Cardiac fibroblast (primary cell): ENCODE measurements at regions not wholly inside any gene's neighbourhood (a gene's known extent, or its start where the extent isn't known, plus 50 kb on each side); places are given as distances from the start of the nearest gene placed in this dataset.
"Not testable (repeated sequence)": the region's sequence is repeated elsewhere in the genome, so short reads cannot be mapped to it uniquely, and the experiment has no call there.

Experiments used
- DNase-seq, 2 donors: peaks; one replicate each; pipeline versions ENCODE4 v3.0.0 to v3.0.0-alpha.2; 2010; ENCODE audit warnings: low read depth in 2 of 2
- H3K4me3 ChIP-seq, 2 donors: replicated peaks in 1 of 2; 1 replicate in 1 of 2; 2 replicates in 1 of 2; pipeline ENCODE4 v1.5.1; 2011; ENCODE audit warnings: low read depth in 2 of 2, low read length in 2 of 2, mild to moderate bottlenecking in 2 of 2, moderate library complexity in 1 of 2
- TF ChIP-seq, protein P1 (sequence below): IDR thresholded peaks from one replicate; pipeline ENCODE4 v1.5.1; 2011; ENCODE audit warnings: low read depth, mild to moderate bottlenecking, low read length, inconsistent platforms

DNA sequence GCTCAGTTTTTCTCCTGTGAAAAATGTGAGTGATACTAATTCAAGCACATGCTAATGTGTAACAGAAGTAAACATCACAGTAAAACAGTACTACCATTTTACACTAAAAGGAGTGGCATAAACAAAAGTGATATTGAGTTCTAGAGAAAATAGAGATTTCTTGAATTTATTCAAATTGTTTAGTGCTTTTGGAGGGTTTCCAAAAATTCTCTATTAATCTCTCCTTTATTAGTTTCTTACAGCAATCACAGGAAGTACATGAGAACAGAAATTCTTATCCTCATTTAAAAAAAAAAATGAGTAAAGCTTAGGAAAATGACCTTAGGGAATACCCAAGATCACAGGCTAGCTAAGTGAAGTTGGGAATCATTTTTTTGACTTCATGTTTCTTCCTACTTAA lies 459.7 kb upstream of the GALNTL6 start:
- no peak overlapping the region for H3K4me3 ChIP-seq
- DNase-seq: no peak
- TF ChIP-seq, protein P1, sequence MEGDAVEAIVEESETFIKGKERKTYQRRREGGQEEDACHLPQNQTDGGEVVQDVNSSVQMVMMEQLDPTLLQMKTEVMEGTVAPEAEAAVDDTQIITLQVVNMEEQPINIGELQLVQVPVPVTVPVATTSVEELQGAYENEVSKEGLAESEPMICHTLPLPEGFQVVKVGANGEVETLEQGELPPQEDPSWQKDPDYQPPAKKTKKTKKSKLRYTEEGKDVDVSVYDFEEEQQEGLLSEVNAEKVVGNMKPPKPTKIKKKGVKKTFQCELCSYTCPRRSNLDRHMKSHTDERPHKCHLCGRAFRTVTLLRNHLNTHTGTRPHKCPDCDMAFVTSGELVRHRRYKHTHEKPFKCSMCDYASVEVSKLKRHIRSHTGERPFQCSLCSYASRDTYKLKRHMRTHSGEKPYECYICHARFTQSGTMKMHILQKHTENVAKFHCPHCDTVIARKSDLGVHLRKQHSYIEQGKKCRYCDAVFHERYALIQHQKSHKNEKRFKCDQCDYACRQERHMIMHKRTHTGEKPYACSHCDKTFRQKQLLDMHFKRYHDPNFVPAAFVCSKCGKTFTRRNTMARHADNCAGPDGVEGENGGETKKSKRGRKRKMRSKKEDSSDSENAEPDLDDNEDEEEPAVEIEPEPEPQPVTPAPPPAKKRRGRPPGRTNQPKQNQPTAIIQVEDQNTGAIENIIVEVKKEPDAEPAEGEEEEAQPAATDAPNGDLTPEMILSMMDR: no peak

DNA sequence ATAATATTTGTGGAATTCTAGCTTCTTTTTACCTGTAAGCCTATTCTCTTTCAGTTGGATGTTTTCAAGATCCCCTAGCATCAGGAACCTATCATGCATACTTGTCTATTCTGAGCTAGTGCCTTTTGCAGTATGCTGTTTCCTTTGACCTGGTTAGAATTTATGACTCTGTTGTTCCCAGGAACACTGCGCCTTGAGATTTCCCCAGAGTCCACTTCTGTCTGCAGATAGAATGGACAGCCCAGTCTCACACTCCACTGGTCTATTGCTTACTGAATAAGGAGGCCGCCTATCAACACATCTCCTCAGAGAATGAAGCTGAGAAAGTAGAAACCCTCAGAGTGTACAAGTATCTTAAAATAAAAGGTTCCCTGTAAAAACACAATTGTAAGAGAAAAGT lies 465.1 kb upstream of the GALNTL6 start:
- TF ChIP-seq, protein P1: no peak
- no peak for DNase-seq
- no peak overlapping the region for H3K4me3 ChIP-seq

DNA sequence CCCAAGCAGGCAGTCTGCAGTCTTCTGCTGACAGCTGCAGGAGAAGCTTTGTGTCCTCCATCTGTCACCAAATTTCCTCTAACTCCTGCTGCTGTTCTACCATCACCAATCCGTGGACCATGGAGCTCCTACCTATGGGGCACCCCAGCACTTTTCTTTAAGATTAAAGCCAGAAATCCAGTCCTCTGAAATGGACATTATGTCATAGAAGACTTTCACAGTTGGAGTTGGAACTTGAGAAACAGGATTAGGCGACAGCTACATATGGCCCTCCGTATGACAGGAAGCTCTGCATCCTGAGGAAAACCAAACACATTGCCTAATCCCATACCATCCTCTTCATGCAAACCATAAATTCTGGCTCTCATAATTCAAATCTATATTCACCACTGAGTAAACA lies 470.6 kb upstream of the GALNTL6 start:
- TF ChIP-seq, protein P1: no peak
- no peak for DNase-seq
- no peak overlapping the region for H3K4me3 ChIP-seq

DNA sequence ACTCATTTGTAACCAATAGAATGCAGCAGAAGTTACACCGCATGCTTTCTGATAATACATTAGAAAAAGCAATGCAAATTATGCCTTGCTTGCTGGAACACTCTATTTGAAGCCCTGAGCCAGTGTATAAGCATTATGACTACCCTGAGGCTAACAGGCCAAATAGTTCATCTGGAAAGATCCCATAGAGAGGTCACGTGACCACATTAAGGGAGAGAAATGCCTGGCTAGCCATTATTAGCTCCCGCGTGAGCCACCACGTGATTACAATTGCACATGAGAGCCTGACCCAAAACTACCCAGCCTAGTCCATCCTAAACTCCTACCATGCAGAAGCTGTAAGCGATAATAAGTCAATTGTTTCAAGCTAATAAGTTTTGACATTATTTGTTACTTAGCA lies 472.9 kb upstream of the GALNTL6 start:
- H3K4me3 ChIP-seq: no peak overlapping the region
- no peak for DNase-seq
- TF ChIP-seq, protein P1: no peak

DNA sequence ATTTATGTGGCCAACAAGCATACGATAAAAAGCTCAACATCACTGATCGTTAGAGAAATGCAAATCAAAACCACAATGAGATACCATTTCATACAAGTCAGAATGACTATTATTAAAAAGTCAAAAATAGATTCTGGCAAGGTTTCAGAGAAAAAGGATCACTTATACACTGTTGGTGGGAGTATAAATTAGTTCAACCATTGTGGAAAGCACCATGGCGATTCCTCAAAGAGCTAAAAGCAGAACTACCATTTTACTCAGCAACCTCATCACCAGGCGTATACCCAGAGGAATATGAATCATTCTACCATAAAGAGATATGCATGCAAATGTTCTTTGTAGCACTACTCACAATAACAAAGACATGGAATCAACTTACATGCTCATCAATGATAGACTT lies 478.7 kb upstream of the GALNTL6 start:
- TF ChIP-seq, protein P1: no peak
- no peak for DNase-seq

DNA sequence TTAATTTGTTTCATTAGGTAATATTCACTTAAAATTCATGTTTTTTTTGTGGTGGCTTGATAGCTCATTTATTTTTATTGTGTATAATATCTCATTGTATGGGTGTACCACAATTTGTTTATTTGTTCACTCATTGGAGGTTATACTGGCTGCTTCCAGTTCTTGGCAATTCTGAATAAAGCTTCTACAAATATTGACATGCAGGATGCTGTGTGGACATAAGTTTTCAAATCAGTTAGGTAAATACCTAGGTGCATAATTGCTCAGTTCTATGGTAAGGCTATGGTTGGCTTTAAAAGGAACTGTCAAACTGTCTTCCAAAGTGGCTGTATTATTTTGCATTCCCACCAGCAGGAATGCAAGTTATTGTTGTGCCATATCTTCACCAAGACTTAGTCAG lies 504.5 kb upstream of the GALNTL6 start:
- DNase-seq: no peak
- no peak overlapping the region for H3K4me3 ChIP-seq
- TF ChIP-seq, protein P1: no peak

More for the DNA sequence above, 478.7 kb upstream of the GALNTL6 start:
- no peak overlapping the region for H3K4me3 ChIP-seq

DNA sequence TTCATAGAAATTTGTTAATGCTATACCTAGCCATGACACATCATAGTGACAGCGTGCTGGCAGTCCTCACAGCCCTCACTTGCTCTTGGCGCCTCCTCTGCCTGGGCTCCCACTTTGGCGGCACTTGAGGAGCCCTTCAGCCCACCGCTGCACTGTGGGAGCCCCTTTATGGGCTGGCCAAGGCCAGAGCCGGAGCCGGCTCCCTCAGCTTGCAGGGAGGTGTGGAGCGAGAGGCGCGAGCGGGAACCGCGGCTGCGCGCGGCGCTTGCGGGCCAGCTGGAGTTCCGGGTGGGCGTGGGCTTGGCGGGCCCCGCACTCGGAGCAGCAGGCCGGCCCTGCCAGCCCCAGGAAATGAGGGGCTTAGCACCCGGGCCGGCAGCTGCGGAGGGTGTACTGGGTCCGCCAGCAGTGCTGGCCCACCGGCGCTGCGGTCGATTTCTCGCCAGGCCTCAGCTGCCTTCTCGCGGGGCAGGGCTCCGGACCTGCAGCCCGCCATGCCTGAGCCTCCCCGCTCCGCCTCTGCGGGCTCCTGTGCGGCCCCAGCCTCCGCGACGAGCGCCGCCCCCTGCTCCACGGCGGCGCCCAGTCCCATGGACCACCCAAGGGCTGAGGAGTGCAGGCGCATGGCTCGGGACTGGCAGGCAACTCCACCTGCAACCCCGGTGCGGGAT lies 515.0 kb upstream of the GALNTL6 start:
- H3K4me3 ChIP-seq, DNase-seq: not testable (repeated sequence)
